Ascending aorta (tissue), 2 donors: ENCODE measurements at regions not wholly inside any gene's neighbourhood (a gene's known extent, or its start where the extent isn't known, plus 50 kb on each side); places are given as distances from the start of the nearest gene placed in this dataset.

Source experiments
- DNase-seq, 2 donors: peaks; one replicate each; pipeline ENCODE4 v3.0.0-alpha.2; 2019; ENCODE audit warnings: low spot score in 2 of 2
- H3K27ac ChIP-seq, 2 donors: fragments of 200-600 bp; sonication (generic); one replicate each; pipeline ENCODE4 v1.5.1; 2016 to 2017; ENCODE audit warnings: mild to moderate bottlenecking in 1 of 2
- H3K27me3 ChIP-seq: fragments of 200-600 bp; sonication (generic); one replicate; pipeline ENCODE4 v1.5.1; 2017
- H3K36me3 ChIP-seq, 2 donors: fragments of 200-600 bp; sonication (generic); one replicate each; pipeline ENCODE4 v1.5.1; 2016
- H3K4me1 ChIP-seq, 2 donors: fragments of 200-600 bp; sonication (generic); one replicate each; pipeline ENCODE4 v1.5.1; 2016 to 2017; ENCODE audit warnings: mild to moderate bottlenecking in 1 of 2
- H3K4me3 ChIP-seq, 2 donors: fragments of 200-600 bp; sonication (generic); one replicate each; pipeline ENCODE4 v1.5.1; 2016 to 2017; ENCODE audit warnings: mild to moderate bottlenecking in 1 of 2
- H3K9me3 ChIP-seq, 2 donors: fragments of 200-600 bp; sonication (generic); one replicate each; pipeline ENCODE4 v1.5.1; 2016
- intact Hi-C: fragments of 100-400 bp; cut with DNase I; formaldehyde crosslinking; loops from one replicate; pipeline ENCODE4 v1.15.1; 2023
- TF ChIP-seq, protein P1 (sequence below), 3 experiments: fragments of 200-600 bp in 2 of 3; fragments of 450-650 bp in 1 of 3; sonication (generic) in 2 of 3; IDR thresholded peaks; one replicate each; pipeline ENCODE4 v1.5.1; 2016 to 2019; ENCODE audit warnings: antibody characterized with exemption in 3 of 3, mild to moderate bottlenecking in 1 of 3, moderate library complexity in 1 of 3

DNA sequence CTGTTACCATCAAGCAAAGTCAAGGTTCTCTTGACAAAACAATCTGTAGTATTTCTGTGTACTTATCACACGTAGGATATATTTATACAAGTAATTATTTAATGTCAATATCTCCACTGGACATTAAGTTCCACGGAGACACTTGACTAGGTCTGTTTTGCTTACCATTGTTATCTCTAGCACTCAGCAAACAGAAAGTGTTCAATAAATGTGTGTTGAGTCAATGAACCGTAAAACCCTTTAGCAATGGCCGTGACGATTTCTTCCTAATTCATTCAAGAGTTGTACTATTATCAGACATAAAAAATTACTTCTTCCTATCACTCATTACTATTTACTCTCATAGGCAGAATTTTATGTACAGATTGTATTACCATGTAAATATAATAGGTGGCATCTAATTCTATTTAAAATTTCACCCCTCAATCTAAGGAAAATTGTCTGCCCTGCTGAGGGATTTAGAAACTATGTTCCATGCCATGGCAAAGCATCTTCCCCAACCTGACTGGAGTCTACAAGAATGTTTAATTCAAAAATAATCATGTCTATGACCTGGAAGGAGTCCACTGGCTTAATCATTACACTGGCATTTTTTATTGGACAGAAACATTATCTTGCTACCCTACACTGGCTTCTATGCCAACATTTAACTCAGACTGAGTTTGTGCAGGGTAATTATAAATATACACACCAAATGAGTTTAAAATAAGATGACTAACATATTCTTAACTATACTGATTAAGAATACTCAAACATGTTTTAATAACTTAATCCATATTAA, 301.9 kb downstream of the ZEB2 start:
- Histone ChIP-seq H3K9me3 (no peaks in the 10 kb centered on the region), H3K27ac (no peak overlapping the region), H3K4me3 (no peak overlapping the region), H3K4me1 (peaks cover 0 to 10% of the 10 kb centered on the region in 2 donors), H3K27me3 (no peaks in the 10 kb centered on the region), H3K36me3 (no peaks in the 10 kb centered on the region)
- no peak for DNase-seq
- intact Hi-C loops = no loop called here
- TF ChIP-seq, protein P1, sequence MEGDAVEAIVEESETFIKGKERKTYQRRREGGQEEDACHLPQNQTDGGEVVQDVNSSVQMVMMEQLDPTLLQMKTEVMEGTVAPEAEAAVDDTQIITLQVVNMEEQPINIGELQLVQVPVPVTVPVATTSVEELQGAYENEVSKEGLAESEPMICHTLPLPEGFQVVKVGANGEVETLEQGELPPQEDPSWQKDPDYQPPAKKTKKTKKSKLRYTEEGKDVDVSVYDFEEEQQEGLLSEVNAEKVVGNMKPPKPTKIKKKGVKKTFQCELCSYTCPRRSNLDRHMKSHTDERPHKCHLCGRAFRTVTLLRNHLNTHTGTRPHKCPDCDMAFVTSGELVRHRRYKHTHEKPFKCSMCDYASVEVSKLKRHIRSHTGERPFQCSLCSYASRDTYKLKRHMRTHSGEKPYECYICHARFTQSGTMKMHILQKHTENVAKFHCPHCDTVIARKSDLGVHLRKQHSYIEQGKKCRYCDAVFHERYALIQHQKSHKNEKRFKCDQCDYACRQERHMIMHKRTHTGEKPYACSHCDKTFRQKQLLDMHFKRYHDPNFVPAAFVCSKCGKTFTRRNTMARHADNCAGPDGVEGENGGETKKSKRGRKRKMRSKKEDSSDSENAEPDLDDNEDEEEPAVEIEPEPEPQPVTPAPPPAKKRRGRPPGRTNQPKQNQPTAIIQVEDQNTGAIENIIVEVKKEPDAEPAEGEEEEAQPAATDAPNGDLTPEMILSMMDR (IDR thresholded peaks at IDR 0.05) = no peak

DNA sequence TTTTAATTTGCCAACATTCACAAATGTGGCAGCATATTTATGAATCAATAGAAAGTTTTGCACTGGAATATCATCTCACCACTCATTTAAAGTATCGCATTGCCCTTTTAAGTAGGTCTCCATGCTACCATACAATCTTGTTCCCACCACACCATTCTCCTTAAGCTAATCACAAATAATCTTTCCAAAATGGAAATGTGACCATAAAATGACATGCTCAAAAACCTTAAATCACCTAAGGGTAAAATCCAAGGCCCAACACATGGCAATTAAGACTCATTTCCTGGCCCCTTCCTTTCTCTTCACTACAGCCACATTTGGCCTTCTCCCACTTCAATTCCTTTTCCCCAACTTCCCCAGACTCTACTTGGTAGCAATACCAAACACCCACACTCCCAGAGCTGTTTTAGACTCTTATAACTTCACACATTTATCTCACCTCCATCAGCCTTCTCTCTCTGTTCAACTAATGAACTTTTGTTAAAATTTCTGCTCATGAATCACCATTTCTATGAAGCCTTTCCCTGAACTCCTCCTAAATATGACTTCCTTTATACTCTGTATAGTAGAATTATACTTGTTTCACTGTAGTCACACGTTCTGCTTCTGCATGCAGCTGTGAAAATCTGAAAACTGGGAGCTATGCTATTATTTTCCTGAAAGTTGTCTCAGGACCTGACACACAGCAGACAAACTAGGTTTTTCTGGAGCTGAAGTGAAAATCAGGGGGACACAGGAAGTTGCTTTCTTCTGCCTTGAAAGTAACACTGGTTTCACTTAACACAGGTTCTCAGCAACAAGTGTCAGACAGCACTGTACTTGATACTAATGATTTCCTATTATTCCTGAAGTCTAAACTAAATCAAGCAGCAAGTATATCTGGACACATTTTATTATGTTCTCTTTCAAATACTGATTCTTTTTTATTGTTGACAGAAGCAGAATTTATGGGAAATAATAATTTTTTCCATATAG, 303.9 kb downstream of the ZEB2 start:
- Histone ChIP-seq H3K36me3 (no peaks in the 10 kb centered on the region), H3K27me3 (no peaks in the 10 kb centered on the region), H3K4me3 (no peak overlapping the region), H3K9me3 (no peaks in the 10 kb centered on the region), H3K4me1 (peaks cover 0 to 10% of the 10 kb centered on the region in 2 donors), H3K27ac (no peak overlapping the region)
- no peak for DNase-seq
- intact Hi-C loops = no loop called here
- TF ChIP-seq, protein P1 (IDR thresholded peaks at IDR 0.05) = no peak

DNA sequence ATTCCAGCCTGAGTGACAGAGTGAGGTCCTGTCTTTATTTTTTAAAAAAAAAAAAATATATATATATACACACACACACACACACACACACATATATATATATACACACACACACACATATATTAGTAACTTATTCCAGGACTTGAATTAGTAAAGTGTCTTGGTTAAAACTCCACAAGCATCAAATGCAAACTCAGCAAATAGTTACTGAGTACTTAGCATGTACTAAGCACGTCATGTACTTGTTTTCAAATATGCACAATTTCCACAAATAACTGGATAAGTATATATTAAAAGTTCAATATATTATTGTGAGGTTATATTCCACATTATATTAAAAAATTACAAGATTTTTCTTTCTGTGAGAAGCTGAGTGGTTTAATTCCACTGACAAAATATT, 304.7 kb downstream of the ZEB2 start:
- Histone ChIP-seq H3K4me1 (peaks cover 0 to 10% of the 10 kb centered on the region in 2 donors), H3K27ac (no peak overlapping the region), H3K4me3 (no peak overlapping the region), H3K27me3 (no peaks in the 10 kb centered on the region), H3K9me3 (no peaks in the 10 kb centered on the region), H3K36me3 (no peaks in the 10 kb centered on the region)
- TF ChIP-seq, protein P1 (IDR thresholded peaks at IDR 0.05) = no peak
- intact Hi-C loops = no loop called here
- no peak for DNase-seq

DNA sequence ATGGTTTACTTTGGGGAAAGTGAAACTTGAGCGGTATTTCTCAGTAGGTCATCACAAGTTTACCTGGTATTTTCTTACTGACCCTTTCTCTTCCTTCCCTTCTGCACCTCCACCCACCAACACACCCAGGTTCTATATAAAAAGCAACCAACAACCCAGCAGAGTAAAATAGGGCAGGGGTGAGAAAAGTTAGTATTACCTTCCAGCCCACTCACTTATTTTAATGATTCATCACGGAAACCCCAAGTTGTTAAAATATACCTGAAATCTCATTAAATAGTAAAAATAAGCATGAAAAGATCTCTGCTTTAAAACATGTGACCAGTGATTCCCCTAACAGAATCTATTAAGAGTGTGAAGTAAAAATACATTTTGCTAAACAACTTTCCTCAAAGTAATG, 306.1 kb downstream of the ZEB2 start:
- no peaks in the 10 kb centered on the region for H3K36me3 ChIP-seq
- intact Hi-C loops = no loop called here
- H3K27ac ChIP-seq = no peak overlapping the region
- TF ChIP-seq, protein P1 (IDR thresholded peaks at IDR 0.05) = no peak
- DNase-seq = no peak
- no peaks in the 10 kb centered on the region for H3K9me3 ChIP-seq
- peaks cover 0 to 8% of the 10 kb centered on the region in 2 donors for H3K4me1 ChIP-seq
- H3K27me3 ChIP-seq = no peaks in the 10 kb centered on the region
- H3K4me3 ChIP-seq = no peak overlapping the region

DNA sequence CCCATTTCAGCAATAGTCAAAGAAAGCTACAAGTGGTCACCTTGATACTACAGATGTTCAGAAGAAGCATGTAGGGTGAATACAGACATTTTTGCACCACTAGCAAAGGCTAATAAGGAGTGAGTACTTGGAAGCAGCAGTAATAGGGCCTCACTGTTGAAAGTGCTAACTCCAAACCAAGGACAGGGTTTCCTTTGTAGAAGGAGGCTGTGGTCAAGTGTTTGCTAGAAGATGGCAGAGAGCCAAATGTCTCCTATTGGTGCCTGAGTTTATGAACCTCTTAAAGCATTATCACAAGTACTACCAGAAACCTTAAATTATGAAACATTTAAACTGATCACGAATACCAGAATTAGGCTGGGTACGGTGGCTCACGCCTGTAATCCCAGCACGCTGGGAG, 308.1 kb downstream of the ZEB2 start:
- intact Hi-C loops = no loop called here
- H3K4me3 ChIP-seq = no peak overlapping the region
- TF ChIP-seq, protein P1 (IDR thresholded peaks at IDR 0.05) = no peak
- peaks cover 0 to 8% of the 10 kb centered on the region in 2 donors for H3K4me1 ChIP-seq
- peaks cover 0 to 10% of the 10 kb centered on the region in 2 donors for H3K36me3 ChIP-seq
- H3K9me3 ChIP-seq = no peaks in the 10 kb centered on the region
- no peak overlapping the region for H3K27ac ChIP-seq
- no peak for DNase-seq
- no peaks in the 10 kb centered on the region for H3K27me3 ChIP-seq
